Body of pancreas (tissue), 4 donors: ENCODE measurements at regions not wholly inside any gene's neighbourhood (a gene's known extent, or its start where the extent isn't known, plus 50 kb on each side); places are given as distances from the start of the nearest gene placed in this dataset.

Experiments
- ATAC-seq: fragments of 150-250 bp; one replicate; pipeline ENCODE4 v1.9.1; 2016
- DNase-seq, 4 donors: peaks; one replicate each; pipeline ENCODE4 v3.0.0-alpha.2; 2019
- H3K27ac ChIP-seq, 4 donors: fragments of 200-600 bp; sonication (generic); 1 replicate in 3 of 4; 2 replicates in 1 of 4; pipeline versions ENCODE4 v1.5.1 to v1.6.1; 2016 to 2019; ENCODE audit warnings: mild to moderate bottlenecking in 1 of 4, mixed read lengths in 1 of 4, moderate library complexity in 1 of 4
- H3K27me3 ChIP-seq, 2 donors: fragments of 200-600 bp; sonication (generic); one replicate each; pipeline ENCODE4 v1.6.0; 2016; ENCODE audit warnings: mild to moderate bottlenecking in 1 of 2
- H3K36me3 ChIP-seq, 2 donors: fragments of 200-600 bp; sonication (generic); replicated peaks in 1 of 2; 2 replicates each; pipeline ENCODE4 v1.5.1; 2016; ENCODE audit warnings: low read depth in 2 of 2; ENCODE audit not compliant: insufficient read depth in 1 of 2
- H3K4me1 ChIP-seq: fragments of 200-600 bp; sonication (generic); one replicate; pipeline ENCODE4 v1.6.0; 2016
- H3K4me3 ChIP-seq, 2 donors: fragments of 200-600 bp; sonication (generic); 1 replicate in 1 of 2; 2 replicates in 1 of 2; pipeline ENCODE4 v1.5.1; 2016 to 2019
- H3K9me3 ChIP-seq, 3 donors: fragments of 200-600 bp; sonication (generic); 1 replicate in 2 of 3; 2 replicates in 1 of 3; pipeline ENCODE4 v1.5.1; 2016
- CTCF ChIP-seq, 7 experiments: fragments of 450-650 bp in 4 of 7; fragments of 200-600 bp in 3 of 7; sonication (generic) in 3 of 7; IDR thresholded peaks; one replicate each; pipeline ENCODE4 v1.5.1; 2016 to 2019; ENCODE audit warnings: antibody characterized with exemption in 7 of 7
- POLR2A ChIP-seq, 3 donors: fragments of 450-650 bp; IDR thresholded peaks; one replicate each; pipeline ENCODE4 v1.6.1; 2016; ENCODE audit warnings: antibody characterized with exemption in 3 of 3, mild to moderate bottlenecking in 2 of 3
- WGBS, 2 donors: methylation state at CpG; one replicate each; pipeline ENCODE4 v1.1.5; 2017; 5-methylcytosine and 5-hydroxymethylcytosine counted together
- intact Hi-C: fragments of 100-400 bp; cut with DNase I; formaldehyde crosslinking; loops from one replicate; pipeline ENCODE4 v1.15.1; 2023

- TF ChIP-seq CTCF (IDR thresholded peaks at IDR 0.05) (no peak), POLR2A (IDR thresholded peaks at IDR 0.05) (no peak)
- peak overlapping the region in 2 of 4 donors; percentile 1 to 29 for H3K27ac ChIP-seq
- no peaks in the 10 kb centered on the region for H3K9me3 ChIP-seq
- ATAC-seq (peak; percentile 71), DNase-seq (peak in 2 of 4 donors; percentile 13 to 22)
- no peaks in the 10 kb centered on the region for H3K27me3 ChIP-seq
- no peaks in the 10 kb centered on the region for H3K36me3 ChIP-seq
- H3K4me3 ChIP-seq: no peak overlapping the region
- intact Hi-C loops: no loop called here
- WGBS, 2 donors: 37 to 45% methylated on average over 14 of the region's 14 CpGs
- H3K4me1 ChIP-seq: peaks cover 12% of the 10 kb centered on the region
These were observed 70.6 kb upstream of the ARHGAP5 start for GRCh38 chr14:32006263-32007110.

DNA sequence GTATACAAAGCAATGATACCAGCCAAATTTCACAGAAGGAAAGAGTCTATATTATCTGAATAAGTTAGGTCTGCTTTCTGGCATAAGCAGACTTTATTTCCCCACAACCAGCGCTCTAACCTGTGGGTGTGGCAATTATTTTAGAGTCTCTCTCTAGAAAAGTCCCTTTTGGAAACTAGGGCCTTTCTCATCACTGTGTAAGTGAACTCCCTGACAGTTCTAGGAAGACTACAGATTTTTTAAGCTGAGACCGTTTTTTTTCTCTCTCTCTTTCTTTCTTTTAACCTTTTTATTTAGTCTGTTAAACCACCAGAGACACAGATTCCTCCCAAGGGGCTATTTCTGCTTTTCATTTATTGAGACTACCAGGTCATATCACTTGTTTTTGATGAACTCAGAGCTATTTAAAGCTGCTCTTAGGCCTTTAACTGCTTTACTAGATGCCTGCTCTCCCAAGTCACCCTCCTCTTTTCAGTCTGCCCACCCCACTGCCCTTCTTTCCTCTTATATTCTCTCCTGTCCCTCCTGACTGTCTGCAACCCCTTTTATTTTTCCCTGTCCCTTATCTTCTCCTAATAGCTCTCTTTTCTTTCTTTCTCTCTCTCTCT, 69.2 kb upstream of the ARHGAP5 start:
- H3K36me3 ChIP-seq: no peaks in the 10 kb centered on the region
- 69 to 71% methylated on average over 2 of the region's 2 CpGs for WGBS, 2 donors
- ATAC-seq (no peak), DNase-seq (no peak)
- no peak for TF ChIP-seq POLR2A (IDR thresholded peaks at IDR 0.05)
- TF ChIP-seq CTCF (IDR thresholded peaks at IDR 0.05): no peak
- no peaks in the 10 kb centered on the region for H3K9me3 ChIP-seq
- H3K4me3 ChIP-seq: no peak overlapping the region
- no peaks in the 10 kb centered on the region for H3K27me3 ChIP-seq
- no peak overlapping the region for H3K27ac ChIP-seq
- intact Hi-C loops: no loop called here
- peaks cover 12% of the 10 kb centered on the region for H3K4me1 ChIP-seq

- DNase-seq: no peak
- no peaks in the 10 kb centered on the region for H3K9me3 ChIP-seq
- TF ChIP-seq POLR2A (IDR thresholded peaks at IDR 0.05) (no peak), CTCF (IDR thresholded peaks at IDR 0.05) (no peak)
- no peak overlapping the region for H3K27ac ChIP-seq
- H3K4me3 ChIP-seq: no peak overlapping the region
- H3K4me1 ChIP-seq: peaks cover 12% of the 10 kb centered on the region
- intact Hi-C loops: no loop called here
- H3K36me3 ChIP-seq: no peaks in the 10 kb centered on the region
- no peak for ATAC-seq
- 75 to 79% methylated on average over 1 of the region's 1 CpG for WGBS, 2 donors
- no peaks in the 10 kb centered on the region for H3K27me3 ChIP-seq
These were observed 68.4 kb upstream of the ARHGAP5 start for GRCh38 chr14:32008602-32009193.

GRCh38 chr14:32009221-32009975, 67.7 kb upstream of the ARHGAP5 start:
- Histone ChIP-seq H3K9me3 (no peaks in the 10 kb centered on the region), H3K27me3 (no peaks in the 10 kb centered on the region), H3K36me3 (no peaks in the 10 kb centered on the region), H3K4me3 (no peak overlapping the region), H3K4me1 (peaks cover 12% of the 10 kb centered on the region), H3K27ac (no peak overlapping the region)
- DNase-seq: no peak
- intact Hi-C loops: no loop called here
- TF ChIP-seq CTCF (IDR thresholded peaks at IDR 0.05): no peak
- TF ChIP-seq POLR2A (IDR thresholded peaks at IDR 0.05): no peak
- ATAC-seq: no peak
- WGBS, 2 donors: 57 to 62% methylated on average over 5 of the region's 5 CpGs
